ENCODE measurements at regions not wholly inside any gene's neighbourhood (a gene's known extent, or its start where the extent isn't known, plus 50 kb on each side); places are given as distances from the start of the nearest gene placed in this dataset.

GRCh38 chr3:30458376-30459171 lies 147.8 kb upstream of the TGFBR2 start:
- no peak overlapping the region for H3K4me2 ChIP-seq (ENCODE audit: low read depth, low read length, poor library complexity, severe bottlenecking)
- no peak for TF ChIP-seq CTCF (conservative IDR thresholded peaks at IDR 0.05; ENCODE audit: low read length)
- TF ChIP-seq EZH2phosphoT487 (IDR thresholded peaks at IDR 0.05; ENCODE audit: borderline replicate concordance): no peak
- H3F3A ChIP-seq (ENCODE audit: low read depth): no peaks in the 10 kb centered on the region
- no peaks in the 10 kb centered on the region for H3K79me2 ChIP-seq (ENCODE audit: insufficient read depth, low read length)
- H2AFZ ChIP-seq (ENCODE audit: low read length): no peak overlapping the region
- no peaks in the 10 kb centered on the region for H3K27me3 ChIP-seq (ENCODE audit: insufficient read depth, low read length, poor library complexity, severe bottlenecking)
- H4K20me1 ChIP-seq (ENCODE audit: insufficient read depth, low read length, poor library complexity, severe bottlenecking): no peaks in the 10 kb centered on the region
- H3K4me3 ChIP-seq (ENCODE audit: low read length, poor library complexity, severe bottlenecking): no peak overlapping the region
- H3K9me2 ChIP-seq (replicated peaks; ENCODE audit: low read depth, low read length): no peaks in the 10 kb centered on the region
- no peak overlapping the region for H3K9ac ChIP-seq (ENCODE audit: low read depth, low read length, poor library complexity, severe bottlenecking)
- H3K4me1 ChIP-seq (ENCODE audit: insufficient read depth, low read length, poor library complexity, severe bottlenecking): peaks cover 9% of the 10 kb centered on the region
- peaks cover 4% of the 10 kb centered on the region; the same call in 1 of the 2 replicates for H3K9me3 ChIP-seq (ENCODE audit: insufficient read depth, low read depth, low read length)
- no peaks in the 10 kb centered on the region for H3K36me3 ChIP-seq (ENCODE audit: insufficient read depth, low read length)

GRCh38 chr3:30461311-30461710 lies 145.1 kb upstream of the TGFBR2 start:
- no peak overlapping the region for H3K9ac ChIP-seq (ENCODE audit: low read depth, low read length, poor library complexity, severe bottlenecking)
- peaks cover 4% of the 10 kb centered on the region; the same call in 1 of the 2 replicates for H3K9me3 ChIP-seq (ENCODE audit: insufficient read depth, low read depth, low read length)
- no peaks in the 10 kb centered on the region for H4K20me1 ChIP-seq (ENCODE audit: insufficient read depth, low read length, poor library complexity, severe bottlenecking)
- TF ChIP-seq EZH2phosphoT487 (IDR thresholded peaks at IDR 0.05; ENCODE audit: borderline replicate concordance): no peak
- TF ChIP-seq CTCF (conservative IDR thresholded peaks at IDR 0.05; ENCODE audit: low read length): no peak
- H3K4me2 ChIP-seq (ENCODE audit: low read depth, low read length, poor library complexity, severe bottlenecking): no peak overlapping the region
- peaks cover 4% of the 10 kb centered on the region for H3K4me1 ChIP-seq (ENCODE audit: insufficient read depth, low read length, poor library complexity, severe bottlenecking)
- no peaks in the 10 kb centered on the region for H3K36me3 ChIP-seq (ENCODE audit: insufficient read depth, low read length)
- H3K79me2 ChIP-seq (ENCODE audit: insufficient read depth, low read length): no peaks in the 10 kb centered on the region
- no peaks in the 10 kb centered on the region for H3F3A ChIP-seq (ENCODE audit: low read depth)
- no peaks in the 10 kb centered on the region for H3K27me3 ChIP-seq (ENCODE audit: insufficient read depth, low read length, poor library complexity, severe bottlenecking)
- H2AFZ ChIP-seq (ENCODE audit: low read length): no peak overlapping the region
- H3K9me2 ChIP-seq (replicated peaks; ENCODE audit: low read depth, low read length): no peaks in the 10 kb centered on the region
- no peak overlapping the region for H3K4me3 ChIP-seq (ENCODE audit: low read length, poor library complexity, severe bottlenecking)

GRCh38 chr3:30462721-30463470 lies 143.5 kb upstream of the TGFBR2 start:
- Histone ChIP-seq H3K4me2 (ENCODE audit: low read depth, low read length, poor library complexity, severe bottlenecking) (no peak overlapping the region), H3K9me3 (ENCODE audit: insufficient read depth, low read depth, low read length) (peaks cover 4% of the 10 kb centered on the region; the same call in 1 of the 2 replicates), H3K36me3 (ENCODE audit: insufficient read depth, low read length) (no peaks in the 10 kb centered on the region), H3K4me1 (ENCODE audit: insufficient read depth, low read length, poor library complexity, severe bottlenecking) (no peaks in the 10 kb centered on the region), H3F3A (ENCODE audit: low read depth) (no peaks in the 10 kb centered on the region), H3K79me2 (ENCODE audit: insufficient read depth, low read length) (no peaks in the 10 kb centered on the region), H3K9me2 (replicated peaks; ENCODE audit: low read depth, low read length) (no peaks in the 10 kb centered on the region), H2AFZ (ENCODE audit: low read length) (no peak overlapping the region), H3K27me3 (ENCODE audit: insufficient read depth, low read length, poor library complexity, severe bottlenecking) (no peaks in the 10 kb centered on the region), H4K20me1 (ENCODE audit: insufficient read depth, low read length, poor library complexity, severe bottlenecking) (no peaks in the 10 kb centered on the region), H3K9ac (ENCODE audit: low read depth, low read length, poor library complexity, severe bottlenecking) (no peak overlapping the region), H3K4me3 (ENCODE audit: low read length, poor library complexity, severe bottlenecking) (no peak overlapping the region)
- TF ChIP-seq EZH2phosphoT487 (IDR thresholded peaks at IDR 0.05; ENCODE audit: borderline replicate concordance) (no peak), CTCF (conservative IDR thresholded peaks at IDR 0.05; ENCODE audit: low read length) (no peak)
